Midbrain (tissue), 1 donor: ENCODE measurements at regions not wholly inside any gene's neighbourhood (a gene's known extent, or its start where the extent isn't known, plus 50 kb on each side); places are given as distances from the start of the nearest gene placed in this dataset.
"Not testable (repeated sequence)": the region's sequence is repeated elsewhere in the genome, so short reads cannot be mapped to it uniquely, and the experiment has no call there.

Experiments
- DNase-seq: peaks from one replicate; lab custom pipeline; 2025; lab: John Stamatoyannopoulos, UW

DNA sequence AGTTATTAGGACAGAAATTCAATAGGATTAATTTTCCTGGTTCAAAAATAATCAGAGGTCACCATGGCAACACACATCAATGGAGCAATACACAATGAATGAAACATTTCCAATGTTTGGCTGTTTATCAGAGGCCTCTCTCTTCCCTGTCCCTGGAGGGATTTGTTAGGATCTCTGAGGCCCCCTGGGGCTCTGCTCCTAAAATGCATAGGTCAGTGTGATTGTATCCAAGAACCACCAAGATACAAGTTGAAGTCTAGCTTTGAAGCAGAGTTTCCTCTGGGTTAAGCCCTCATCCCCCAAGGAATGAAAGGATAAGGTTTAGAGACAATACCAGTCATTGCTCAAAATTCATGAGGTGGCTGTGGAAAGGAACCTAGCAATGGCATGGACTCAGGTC, 561.2 kb upstream of the C16orf82 start:
- DNase-seq, result peak; percentile 7

DNA sequence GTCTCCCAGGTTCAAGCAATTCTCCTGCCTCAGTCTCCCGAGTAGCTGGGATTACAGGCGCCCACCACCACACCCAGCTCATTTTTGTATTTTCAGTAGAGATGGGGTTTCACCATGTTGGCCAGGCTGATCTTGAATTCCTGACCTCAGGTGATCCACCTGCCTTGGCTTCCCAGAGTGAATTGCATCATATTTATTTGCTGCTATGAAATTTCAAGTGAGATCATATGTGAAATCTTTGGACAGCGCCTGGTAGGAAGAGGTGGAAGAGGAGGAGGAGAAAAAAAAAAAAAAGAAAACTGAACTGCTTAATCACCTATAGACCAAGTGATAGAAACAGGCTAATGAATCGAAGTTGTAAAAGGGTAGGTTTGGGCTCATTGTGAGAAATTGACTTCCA, 557.8 kb upstream of the C16orf82 start:
- not testable (repeated sequence) for DNase-seq

DNA sequence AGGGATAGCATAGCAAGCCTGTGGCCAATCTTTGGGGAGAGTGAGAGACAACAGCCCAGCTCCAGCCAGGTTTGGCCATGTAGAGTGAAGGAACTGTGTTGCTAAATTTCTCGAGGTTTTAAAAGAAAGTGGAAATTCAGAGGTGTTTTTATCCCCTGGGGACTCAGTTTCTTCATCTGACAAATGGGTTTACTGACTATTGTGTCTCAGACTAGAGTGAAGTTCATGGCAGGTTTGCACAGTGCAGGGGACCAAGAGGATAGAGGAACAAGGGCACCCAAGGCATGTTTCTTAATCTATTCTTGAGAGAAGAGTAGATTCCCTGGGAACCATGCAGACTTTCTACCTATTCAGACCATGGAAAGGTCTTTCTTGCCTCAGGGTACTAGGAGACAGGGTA, 555.8 kb upstream of the C16orf82 start:
- no peak for DNase-seq

DNA sequence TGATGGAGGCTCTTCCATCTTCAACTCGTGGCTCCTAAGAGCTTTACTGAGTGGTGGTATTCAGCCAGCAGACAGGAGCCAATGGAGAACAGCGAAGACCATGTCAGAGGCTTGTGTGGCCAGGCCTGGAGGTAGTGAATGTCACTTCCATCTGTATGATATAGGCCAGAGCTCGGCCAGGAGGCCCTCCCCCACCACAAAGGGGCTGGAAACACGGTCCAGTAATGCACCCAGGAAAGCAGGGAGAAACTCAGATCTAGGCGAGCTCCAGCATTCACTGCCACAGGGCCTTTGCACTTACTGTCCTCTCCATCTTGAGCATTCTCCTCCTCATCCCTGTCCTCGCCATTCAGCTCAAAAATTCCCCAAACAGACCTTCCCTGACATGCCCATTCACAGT, 555.3 kb upstream of the C16orf82 start:
- no peak for DNase-seq

DNA sequence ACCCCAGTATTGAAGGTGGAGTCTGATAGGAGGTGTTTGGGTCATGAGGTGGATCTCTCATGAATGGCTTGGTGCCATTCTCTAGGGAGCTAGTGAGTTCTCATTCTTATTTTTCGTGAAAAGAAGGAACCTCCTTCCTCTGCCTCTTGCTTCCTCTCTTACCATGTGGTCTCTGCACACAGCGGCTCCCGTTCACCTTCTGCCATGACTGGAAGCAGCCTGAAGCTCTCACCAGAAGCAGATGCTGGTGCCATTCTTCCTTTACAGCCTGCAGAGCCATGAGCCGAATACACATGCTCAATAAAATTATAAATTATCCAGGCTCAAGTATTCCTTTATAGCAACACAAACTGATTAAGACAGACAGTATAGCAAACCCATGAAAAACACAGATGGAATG, 545.1 kb upstream of the C16orf82 start:
- no peak for DNase-seq

DNA sequence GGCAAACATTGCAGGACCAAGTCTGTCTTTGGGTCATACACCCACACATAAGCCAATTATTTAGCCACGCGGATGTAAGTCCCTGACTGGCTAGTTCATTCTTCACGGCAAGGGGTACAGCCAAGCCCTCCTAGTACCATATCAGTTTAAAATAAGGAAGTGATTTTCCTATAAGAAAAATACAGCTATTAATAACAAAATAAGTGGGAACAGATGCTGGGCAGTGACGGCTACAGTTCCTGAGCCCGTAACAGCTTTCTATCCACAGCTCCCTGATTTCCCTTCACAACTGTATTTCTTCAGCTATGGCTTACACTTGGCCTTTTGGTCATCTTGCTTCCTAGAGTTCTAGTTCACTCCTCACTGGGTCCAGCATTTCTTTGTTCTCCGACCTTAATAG, 542.4 kb upstream of the C16orf82 start:
- DNase-seq, result no peak

DNA sequence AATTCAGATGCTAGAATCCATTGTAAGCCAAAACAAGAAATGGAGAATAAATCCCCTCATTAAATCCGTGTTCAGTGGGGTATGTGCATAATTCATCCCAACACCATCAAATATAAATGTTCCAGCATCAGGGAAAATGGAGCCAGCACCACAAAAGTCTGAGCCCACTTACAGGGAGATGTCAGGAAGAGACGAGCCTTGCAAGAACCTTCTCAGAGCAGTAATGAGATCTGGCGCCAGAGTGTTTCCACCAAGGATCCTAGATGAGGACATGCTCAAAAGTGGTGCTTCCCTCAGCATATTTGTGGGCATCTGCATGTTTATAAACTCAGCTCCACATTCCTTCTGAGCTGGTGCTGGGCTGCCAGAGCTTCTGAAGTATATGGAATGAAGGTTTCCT, 541.9 kb upstream of the C16orf82 start:
- DNase-seq, result no peak

DNA sequence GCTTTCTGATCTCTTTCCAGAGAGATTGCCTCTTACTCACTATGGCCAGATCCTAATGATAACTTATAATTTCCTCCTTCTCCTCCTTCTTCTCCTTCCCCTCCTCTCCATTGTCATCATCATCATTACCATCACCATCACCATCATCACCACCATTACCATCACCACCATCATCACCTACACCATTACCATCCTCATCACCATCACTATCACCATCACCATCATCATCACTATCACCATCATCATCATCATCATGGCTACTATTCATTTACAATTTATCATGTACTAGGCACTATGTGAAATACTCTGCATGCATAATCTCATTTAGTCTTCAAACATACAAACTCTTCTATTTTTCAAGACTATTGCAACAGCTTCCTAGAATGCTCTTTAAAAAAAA, 540.9 kb upstream of the C16orf82 start:
- DNase-seq, result no peak

DNA sequence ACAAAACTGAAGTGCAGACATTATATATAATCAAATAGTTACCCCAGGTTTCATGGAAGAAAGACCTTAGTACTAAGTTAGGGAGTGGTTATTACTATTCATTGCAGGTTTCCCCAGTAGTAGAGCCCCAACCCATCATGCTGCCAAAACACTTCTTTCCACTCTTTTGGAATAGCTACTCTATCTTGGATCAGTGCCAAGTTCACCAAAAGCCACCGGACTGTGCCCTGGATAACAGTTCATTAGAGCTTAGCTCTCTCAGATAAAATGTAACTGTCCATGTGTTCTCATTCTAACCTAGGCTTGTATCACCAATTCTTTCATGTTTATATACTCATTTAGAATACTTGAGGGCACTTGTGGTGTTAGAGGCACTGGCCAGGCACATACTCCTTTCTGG, 540.1 kb upstream of the C16orf82 start:
- no peak for DNase-seq

DNA sequence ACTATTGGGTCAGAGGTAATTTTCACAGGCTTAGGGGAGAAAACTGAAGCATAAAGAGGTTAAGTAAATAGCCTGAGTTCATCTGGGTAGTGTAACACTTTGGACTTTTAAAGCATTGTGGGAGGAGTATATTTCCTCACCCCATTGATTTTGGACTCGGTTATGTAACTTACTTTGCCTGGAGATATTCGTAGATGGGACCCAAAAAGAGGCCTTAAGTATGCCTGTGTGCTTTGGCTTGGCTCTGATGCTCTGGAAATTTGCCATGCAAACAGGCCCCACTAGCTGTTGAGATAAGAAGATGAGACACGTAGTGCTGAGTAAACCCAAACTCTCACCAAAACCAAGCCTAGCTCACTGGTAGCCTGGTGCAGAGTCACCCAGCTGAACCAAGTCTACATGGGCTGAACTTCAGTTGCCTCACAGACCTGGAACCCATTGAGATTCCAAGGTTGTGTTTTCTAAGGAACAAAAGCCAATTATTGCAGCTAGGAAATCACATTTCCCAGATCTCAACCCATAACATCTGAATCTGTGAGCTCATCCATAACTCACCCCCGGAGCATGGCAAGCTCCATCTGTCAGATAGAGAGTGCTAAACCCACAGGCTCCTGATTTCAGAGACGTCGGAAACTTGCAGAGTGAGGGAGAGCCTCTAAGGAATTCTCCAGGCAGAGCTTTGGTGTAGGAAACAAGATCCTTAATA, 536.0 kb upstream of the C16orf82 start:
- no peak for DNase-seq

DNA sequence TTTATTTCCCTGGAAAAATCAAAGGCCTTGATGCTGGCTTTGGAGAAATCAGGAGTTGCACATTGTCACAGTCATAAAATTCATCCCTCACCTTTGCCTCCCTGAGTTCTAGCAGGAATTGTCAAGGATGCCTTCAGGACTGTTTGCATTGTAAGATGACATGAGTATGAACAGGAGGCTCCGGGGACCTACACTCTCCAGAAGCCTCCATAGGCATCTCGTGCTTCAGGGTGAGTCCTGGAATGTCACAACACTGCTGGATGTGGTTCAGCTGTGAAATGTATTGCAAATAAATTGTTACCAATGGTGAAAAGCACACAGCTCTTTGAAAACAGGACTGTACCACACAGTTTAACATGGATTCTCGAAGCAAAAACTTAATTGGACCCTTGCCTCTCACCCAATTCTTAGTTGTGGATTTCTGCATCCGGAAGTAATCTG, 535.4 kb upstream of the C16orf82 start:
- DNase-seq, result no peak

DNA sequence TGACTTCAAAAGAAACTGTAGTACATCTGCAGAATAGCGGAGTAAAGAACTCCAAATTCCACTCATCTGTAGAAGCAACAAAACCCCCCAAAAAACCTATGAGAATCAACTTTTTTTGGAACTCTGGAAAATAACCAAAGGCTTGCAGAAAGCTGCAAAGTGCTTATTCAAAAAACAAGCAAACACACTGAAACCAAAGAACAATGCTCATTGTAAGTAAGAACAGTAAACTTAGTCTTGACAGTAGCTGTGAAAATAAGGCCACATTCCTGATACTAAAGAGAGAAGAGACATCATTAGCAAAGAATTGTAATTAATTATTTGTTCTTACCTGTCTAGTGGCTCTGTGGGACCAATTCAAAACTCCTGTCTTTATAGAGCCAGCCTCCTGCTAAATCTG, 534.3 kb upstream of the C16orf82 start:
- DNase-seq, result peak; percentile 20

DNA sequence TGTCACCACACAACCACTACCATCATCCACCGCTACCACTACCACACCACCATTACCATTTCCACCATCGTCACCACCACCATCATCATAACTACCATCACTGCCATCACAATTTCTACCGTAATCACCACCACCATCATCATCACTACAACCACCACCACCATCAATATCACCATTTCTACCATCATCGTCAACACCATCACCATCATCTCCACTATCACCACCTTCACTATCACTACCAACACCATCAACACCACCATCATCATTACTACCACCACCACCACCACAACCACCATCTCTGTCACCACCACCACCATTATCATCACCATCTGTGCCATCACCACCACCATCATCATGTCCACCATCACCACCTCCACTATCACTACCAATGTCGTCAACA, 524.5 kb upstream of the C16orf82 start:
- no peak for DNase-seq

DNA sequence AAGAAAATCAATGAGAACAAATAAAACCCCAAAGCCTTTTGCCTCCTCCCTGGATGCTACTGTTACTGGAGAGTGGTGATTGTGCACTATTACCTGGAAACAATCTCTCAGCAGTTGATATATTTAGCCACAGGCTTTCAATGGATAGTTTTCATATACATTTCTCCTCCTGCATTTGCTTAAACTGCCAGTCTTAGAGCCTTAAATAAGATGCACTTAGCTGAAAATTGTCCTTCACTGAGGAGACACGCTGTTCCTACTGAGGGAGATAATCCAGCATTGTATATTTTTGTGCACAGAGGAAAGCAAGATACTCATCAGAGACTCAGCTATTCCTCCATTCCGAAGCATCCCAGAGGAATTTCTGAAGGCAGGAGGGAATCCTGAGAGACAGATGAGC, 520.2 kb upstream of the C16orf82 start:
- DNase-seq, result no peak

DNA sequence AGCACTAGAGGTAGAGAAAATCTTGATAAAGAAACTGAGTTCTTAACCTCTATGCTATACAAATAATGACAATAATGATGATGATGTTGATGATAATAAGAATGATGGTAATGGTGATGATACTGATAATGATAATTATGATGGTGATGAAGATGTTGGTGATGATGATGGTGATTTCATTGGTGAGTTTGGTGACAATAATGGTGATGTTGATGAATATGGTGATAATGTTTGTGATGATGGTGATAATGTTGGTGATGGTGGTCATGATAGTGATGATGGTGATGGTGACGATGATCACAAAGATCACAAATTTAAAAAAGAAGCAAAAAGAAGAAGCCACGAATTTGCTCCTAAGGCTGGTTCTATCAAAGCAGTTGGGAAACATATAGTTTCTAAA, 519.0 kb upstream of the C16orf82 start:
- DNase-seq, result no peak

DNA sequence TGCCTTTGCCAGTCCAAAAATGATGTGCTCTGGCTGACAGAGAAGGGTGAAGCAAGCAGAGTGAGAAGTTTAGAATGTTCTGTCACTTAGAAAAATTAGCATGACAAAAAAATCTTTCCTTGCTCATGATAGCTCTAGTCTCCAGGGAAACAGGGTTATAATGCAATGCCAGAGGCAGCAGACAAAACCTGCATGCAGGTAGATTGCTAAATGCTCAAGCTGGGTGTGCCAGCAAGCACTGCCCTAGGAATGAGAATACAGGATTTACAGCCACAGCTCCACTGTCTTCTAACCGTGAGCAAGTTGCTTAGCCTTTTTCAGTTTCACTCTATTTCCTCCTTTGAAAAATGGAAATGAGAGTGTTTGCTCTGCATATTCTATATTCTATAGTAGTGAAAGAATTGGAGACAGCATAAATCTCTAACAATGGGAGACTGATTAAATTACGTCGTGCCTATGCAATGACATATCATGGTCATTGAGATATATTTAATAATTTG, 516.6 kb upstream of the C16orf82 start:
- no peak for DNase-seq

DNA sequence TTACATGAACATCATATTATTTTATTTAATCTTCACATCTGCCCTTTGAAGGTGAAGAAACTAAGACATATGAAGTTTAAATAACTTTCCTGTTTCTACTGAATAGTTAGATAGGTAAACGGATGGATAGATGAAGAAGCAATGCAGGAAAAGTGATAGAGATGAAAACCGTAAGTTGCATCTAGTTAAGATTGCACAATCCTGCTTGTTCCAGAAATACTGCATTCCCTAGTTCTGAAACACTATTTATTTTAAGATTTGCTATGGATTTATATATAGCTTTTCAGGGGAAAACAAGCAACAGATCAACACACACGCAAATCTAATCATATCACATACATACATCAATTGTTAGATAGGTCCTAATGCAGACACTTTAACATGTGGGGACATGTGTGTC, 512.7 kb upstream of the C16orf82 start:
- DNase-seq, result no peak

DNA sequence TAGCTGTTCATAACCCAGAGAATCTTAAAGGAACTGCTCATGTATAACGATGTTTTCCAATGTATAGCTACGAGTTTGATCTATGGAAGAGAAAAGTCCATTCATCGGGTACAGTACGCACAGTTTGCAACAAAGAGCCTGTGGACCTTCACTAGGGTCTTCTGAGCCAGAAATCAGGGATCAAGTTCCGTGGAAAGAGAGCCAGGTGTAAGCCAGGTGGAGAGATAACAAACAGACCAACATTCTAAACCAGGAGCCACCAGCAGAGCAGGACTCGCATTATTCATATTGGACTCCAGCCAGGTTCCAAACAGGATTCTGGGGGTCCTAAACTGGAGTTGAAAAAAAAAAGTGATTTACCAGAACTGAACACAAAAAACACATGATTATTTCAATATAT, 505.4 kb upstream of the C16orf82 start:
- DNase-seq, result no peak

DNA sequence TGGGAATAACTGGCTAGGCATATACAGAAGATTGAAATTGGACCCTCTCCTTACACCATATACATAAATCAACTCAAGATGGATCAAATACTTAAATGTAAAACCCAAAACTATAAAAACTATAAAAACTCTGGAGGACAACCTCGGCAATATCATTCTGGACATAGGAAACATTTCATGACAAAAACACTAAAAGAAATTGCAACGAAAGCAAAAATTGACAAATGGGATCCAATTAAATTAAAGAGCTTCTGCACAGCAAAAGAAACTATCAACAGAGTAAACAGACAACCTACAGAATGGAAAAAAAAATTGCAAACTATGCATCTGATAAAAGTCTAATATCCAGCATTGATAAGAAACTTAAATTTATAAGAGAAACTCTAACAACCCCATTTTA, 503.7 kb upstream of the C16orf82 start:
- no peak for DNase-seq

DNA sequence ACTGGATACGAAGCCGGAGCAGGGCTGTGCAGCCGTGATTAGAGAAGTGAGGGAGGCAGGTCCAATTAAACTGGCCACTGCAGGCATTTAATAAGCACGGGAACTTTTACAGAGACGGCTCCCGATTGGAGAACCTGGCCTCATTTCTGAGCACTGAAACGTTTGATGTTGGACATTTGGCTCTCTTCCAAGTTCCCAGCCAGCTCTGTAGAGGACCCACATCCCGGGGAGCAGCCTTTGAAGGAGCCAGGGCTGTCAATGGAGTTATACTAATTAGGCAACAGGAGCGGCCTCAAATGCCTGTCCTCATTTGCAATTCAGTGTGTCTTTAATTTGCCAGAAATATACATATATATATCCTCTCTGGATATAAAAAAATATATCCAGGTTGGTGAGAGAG, 499.4 kb upstream of the C16orf82 start:
- no peak for DNase-seq

DNA sequence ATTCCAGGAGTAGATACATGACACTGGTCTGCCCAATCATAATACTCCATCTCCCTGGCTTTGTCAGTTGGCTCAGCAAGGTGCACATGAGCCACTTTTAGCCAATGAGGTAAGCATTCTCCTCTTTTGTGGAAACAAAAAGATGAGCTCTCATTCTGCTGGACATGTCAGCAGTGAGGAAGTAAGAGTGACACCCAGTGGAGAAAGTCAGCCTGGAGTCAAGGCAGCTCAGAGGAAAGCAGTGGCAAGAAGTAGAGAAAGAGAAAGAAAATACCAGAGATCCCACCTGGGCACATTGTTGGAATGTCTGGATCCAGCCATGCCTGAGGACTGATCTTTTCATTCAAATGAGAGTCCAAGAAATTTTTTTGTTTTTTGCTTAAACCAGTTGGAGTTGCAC, 496.9 kb upstream of the C16orf82 start:
- peak; percentile 8 for DNase-seq

DNA sequence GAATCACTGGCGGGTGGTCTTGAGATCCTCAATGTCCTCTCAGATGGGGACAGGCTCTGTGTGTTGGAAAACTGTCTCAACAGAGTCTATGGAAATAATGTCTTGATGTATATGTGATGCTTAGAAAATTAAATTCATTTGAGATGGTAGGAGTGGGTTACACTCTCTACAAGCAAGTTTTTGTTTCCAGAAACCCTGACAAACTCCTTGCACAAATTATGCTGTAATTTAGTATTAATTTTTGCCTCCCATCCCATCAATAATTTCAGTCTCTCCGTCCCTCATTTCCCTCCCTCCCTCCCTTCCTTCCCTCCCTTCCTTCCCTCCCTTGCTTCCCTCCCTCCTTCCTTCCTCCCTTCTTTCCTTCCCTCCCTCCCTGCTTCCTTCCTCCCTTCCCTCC, 488.0 kb upstream of the C16orf82 start:
- DNase-seq, result no peak

DNA sequence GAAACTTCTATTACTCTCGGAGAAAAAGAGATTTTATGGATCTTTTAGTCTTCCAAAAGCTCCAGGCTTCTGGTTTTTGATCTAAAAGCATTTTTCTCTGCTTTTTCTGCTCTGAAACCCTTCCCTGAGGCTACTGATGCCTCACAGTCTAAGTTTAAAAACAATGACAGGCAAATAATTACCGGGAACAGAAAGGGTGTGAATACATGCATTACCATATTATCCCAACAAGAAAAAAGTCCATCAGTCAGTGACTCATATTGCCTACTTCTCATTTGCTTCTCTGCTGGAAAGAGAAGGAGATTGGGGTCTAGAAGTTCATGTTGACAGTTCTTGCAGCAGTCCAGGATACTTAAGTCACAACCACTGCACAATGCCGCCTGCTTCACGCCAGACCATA, 482.9 kb upstream of the C16orf82 start:
- DNase-seq, result no peak

DNA sequence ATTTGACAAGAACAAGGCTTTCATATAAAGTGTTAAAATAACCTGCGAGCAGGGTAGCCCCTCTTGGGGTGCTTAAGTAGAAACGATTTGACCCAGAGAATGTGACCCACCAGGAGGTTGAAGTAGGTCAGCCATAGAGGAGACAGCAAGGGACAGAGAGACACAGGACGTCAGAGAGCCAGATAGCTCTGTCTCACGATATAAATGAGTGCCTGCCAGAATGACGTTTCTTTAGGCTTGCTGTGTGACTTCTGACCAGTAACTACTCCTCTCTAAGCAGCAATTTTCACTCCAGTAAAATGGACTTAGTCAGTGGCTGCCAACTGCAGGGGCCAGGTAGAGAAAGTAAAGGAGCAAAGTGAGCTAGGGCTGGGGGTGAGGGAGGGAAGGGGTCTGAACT, 473.0 kb upstream of the C16orf82 start:
- no peak for DNase-seq
